T-helper 17 cell (primary cell): ENCODE measurements at regions not wholly inside any gene's neighbourhood (a gene's known extent, or its start where the extent isn't known, plus 50 kb on each side); places are given as distances from the start of the nearest gene placed in this dataset.

Experiments
- ATAC-seq: fragments of 150-1000 bp; cut with Tn5 transposase; 2 replicates; pipeline ENCODE4 v1.10.0; 2021; ENCODE audit warnings: mild to moderate bottlenecking, moderate library complexity
- DNase-seq, 3 donors: peaks; one replicate each; pipeline versions ENCODE4 v3.0.0 to v3.0.0-alpha.2; 2020 to 2021
- H3K9me3 ChIP-seq: one replicate; pipeline ENCODE4 v1.7.0; 2013; ENCODE audit warnings: low read length, mild to moderate bottlenecking; ENCODE audit not compliant: control insufficient read depth, poor library complexity, severe bottlenecking
- H3K27ac Mint-ChIP-seq: one replicate; pipeline ENCODE4 v1.8.0; 2022; ENCODE audit warnings: mild to moderate bottlenecking, moderate library complexity, mixed read lengths
- H3K27me3 Mint-ChIP-seq: one replicate; pipeline ENCODE4 v1.8.0; 2022; ENCODE audit warnings: mixed read lengths
- H3K36me3 Mint-ChIP-seq: one replicate; pipeline ENCODE4 v1.8.0; 2022; ENCODE audit warnings: low read depth, mixed read lengths
- H3K4me1 Mint-ChIP-seq: one replicate; pipeline ENCODE4 v1.8.0; 2022; ENCODE audit warnings: mild to moderate bottlenecking, mixed read lengths
- H3K4me3 Mint-ChIP-seq: one replicate; pipeline ENCODE4 v1.8.0; 2022; ENCODE audit warnings: mild to moderate bottlenecking, moderate library complexity, mixed read lengths

- ATAC-seq (no peak), DNase-seq (no peak)
- peaks cover 3% of the 10 kb centered on the region for H3K36me3 Mint-ChIP-seq
- no peak overlapping the region for H3K27ac Mint-ChIP-seq
- H3K4me3 Mint-ChIP-seq = no peak overlapping the region
- H3K9me3 ChIP-seq = no peaks in the 10 kb centered on the region
- H3K27me3 Mint-ChIP-seq = peaks cover 50% of the 10 kb centered on the region
- peaks cover 5% of the 10 kb centered on the region for H3K4me1 Mint-ChIP-seq
Observed at GRCh38 chr17:36857698-36858097, 79.6 kb upstream of the LHX1 start.

DNA sequence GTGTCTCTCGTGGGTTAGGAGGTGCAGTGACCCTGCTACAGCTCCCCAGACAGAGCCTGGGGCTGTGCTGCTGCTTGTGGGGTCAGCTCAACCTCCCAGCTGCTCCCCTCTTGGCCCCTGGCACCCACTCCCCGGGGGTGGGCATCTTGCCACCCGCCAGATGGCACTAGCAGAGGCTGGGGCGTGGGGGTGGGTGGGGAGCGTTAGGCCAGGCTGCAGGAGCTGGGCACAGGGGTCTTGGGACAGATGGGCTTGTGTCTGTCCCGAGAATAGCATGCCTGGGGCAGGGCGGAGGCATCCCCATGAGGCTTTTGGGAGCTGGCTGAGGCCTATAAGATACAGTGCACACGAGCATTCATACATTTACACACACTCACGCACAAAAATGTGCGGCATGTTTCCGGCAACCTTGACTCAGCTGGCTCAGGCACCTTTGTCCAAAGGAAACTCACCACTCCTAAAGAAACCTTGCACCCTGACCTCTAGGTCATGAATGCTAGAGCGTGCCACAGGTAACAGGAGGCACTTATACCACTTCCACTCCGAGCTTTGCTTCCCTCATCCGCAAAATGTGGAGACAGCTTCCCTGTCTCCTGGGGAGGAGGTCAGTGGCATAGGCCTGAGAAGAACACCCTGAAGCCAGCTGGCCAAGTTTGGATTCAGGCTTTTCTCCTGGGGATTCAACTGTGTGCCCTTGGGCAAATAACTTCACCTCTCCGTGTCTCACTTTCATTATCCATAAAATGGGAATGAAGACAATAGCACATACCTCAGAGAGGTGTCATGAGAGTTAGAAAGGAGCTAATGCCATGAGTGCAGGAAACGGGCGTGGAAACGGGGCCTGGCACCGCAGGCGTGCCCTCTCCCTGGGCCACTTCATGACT lies 78.9 kb upstream of the LHX1 start:
- H3K4me1 Mint-ChIP-seq = peaks cover 5% of the 10 kb centered on the region
- peaks cover 49% of the 10 kb centered on the region for H3K27me3 Mint-ChIP-seq
- no peak overlapping the region for H3K27ac Mint-ChIP-seq
- H3K9me3 ChIP-seq = no peaks in the 10 kb centered on the region
- peaks cover 3% of the 10 kb centered on the region for H3K36me3 Mint-ChIP-seq
- H3K4me3 Mint-ChIP-seq = no peak overlapping the region
- DNase-seq (no peak), ATAC-seq (no peak)

DNA sequence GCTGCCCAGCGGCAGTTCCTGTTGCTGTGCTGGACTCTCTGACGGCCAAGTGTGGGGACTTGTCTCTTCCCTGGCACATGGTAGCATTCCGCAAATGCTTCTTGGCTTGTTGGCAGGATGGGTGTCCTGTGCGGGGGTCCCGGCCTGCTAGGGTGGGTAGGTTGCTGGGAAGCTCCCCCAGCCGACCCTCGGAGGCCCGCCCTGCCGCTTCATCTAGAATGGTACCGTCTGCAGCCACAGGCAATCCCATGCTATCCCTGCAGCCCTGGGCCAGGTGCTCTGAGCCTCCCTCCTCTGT lies 78.3 kb upstream of the LHX1 start:
- no peak overlapping the region for H3K27ac Mint-ChIP-seq

GRCh38 chr17:36859706-36860105 lies 77.6 kb upstream of the LHX1 start:
- Mint-ChIP-seq H3K27ac (no peak overlapping the region), H3K36me3 (peaks cover 3% of the 10 kb centered on the region), H3K4me3 (no peak overlapping the region), H3K27me3 (peaks cover 45% of the 10 kb centered on the region), H3K4me1 (peaks cover 5% of the 10 kb centered on the region)
- DNase-seq = no peak
- no peaks in the 10 kb centered on the region for H3K9me3 ChIP-seq
- ATAC-seq = no peak

More for the DNA sequence above, 78.3 kb upstream of the LHX1 start:
- no peak overlapping the region for H3K4me3 Mint-ChIP-seq
- no peaks in the 10 kb centered on the region for H3K9me3 ChIP-seq
- H3K27me3 Mint-ChIP-seq = peaks cover 45% of the 10 kb centered on the region
- peaks cover 5% of the 10 kb centered on the region for H3K4me1 Mint-ChIP-seq
- ATAC-seq (no peak), DNase-seq (no peak)
- H3K36me3 Mint-ChIP-seq = peaks cover 3% of the 10 kb centered on the region

- H3K4me3 Mint-ChIP-seq = no peak overlapping the region
- peaks cover 3% of the 10 kb centered on the region for H3K36me3 Mint-ChIP-seq
- H3K27me3 Mint-ChIP-seq = peaks cover 40% of the 10 kb centered on the region
- no peaks in the 10 kb centered on the region for H3K9me3 ChIP-seq
- DNase-seq (no peak), ATAC-seq (no peak)
- H3K27ac Mint-ChIP-seq = no peak overlapping the region
- peaks cover 5% of the 10 kb centered on the region for H3K4me1 Mint-ChIP-seq
Observed at GRCh38 chr17:36861531-36861930, 75.7 kb upstream of the LHX1 start.

DNA sequence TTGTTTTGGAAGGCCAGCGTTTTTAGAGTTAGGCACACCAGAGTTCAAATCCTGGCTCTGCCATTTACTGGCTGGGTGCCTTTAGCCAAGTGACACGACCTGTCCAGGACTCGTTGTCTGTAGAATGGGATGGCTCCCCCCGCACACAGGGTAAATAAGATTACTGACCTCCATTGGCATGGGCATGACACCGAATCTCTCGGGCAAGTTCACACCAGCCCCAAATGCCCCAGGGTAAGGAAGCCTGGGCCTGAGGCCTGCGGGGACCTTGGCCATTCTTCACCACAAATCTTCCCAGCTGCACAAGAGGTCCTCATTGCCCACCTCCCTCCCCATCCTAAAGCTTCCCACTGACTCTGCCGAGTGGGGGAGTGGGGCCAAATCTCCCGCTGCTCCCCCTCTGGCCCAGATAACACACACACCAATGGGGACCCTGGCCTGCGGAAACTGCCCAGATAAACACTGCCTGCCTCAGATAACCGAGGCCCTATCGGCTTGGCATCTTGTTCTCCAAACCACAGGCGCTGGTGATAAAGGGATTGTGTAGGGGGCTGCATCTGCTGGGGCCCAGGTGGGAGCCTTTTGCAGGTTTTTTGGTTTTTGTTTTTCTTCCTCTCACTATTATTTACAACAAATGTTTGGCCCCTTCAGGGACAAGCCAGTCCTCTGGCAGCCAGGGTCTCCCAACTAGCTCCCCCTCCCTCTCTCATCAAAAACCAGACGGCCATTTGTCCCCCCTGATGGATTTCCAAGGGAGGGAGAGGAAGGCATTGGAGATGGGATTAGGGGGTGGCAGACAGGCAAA lies 75.0 kb upstream of the LHX1 start:
- peaks cover under 1% of the 10 kb centered on the region for H3K36me3 Mint-ChIP-seq
- ATAC-seq (no peak), DNase-seq (no peak)
- H3K9me3 ChIP-seq = no peaks in the 10 kb centered on the region
- no peak overlapping the region for H3K27ac Mint-ChIP-seq
- peaks cover 3% of the 10 kb centered on the region for H3K4me1 Mint-ChIP-seq
- H3K27me3 Mint-ChIP-seq = peaks cover 34% of the 10 kb centered on the region
- H3K4me3 Mint-ChIP-seq = no peak overlapping the region

GRCh38 chr17:36863131-36863530 lies 74.1 kb upstream of the LHX1 start:
- H3K9me3 ChIP-seq = no peaks in the 10 kb centered on the region
- Mint-ChIP-seq H3K27me3 (peaks cover 36% of the 10 kb centered on the region), H3K4me1 (peaks cover 3% of the 10 kb centered on the region), H3K4me3 (no peak overlapping the region), H3K36me3 (no peaks in the 10 kb centered on the region), H3K27ac (no peak overlapping the region)
- no peak for DNase-seq
- no peak for ATAC-seq

- H3K27ac Mint-ChIP-seq = no peak overlapping the region
- H3K4me1 Mint-ChIP-seq = peaks cover 3% of the 10 kb centered on the region
- peaks cover 30% of the 10 kb centered on the region for H3K27me3 Mint-ChIP-seq
- no peak overlapping the region for H3K4me3 Mint-ChIP-seq
- no peaks in the 10 kb centered on the region for H3K36me3 Mint-ChIP-seq
- DNase-seq (no peak), ATAC-seq (no peak)
- no peaks in the 10 kb centered on the region for H3K9me3 ChIP-seq
Observed at GRCh38 chr17:36863676-36864612, 73.3 kb upstream of the LHX1 start.

DNA sequence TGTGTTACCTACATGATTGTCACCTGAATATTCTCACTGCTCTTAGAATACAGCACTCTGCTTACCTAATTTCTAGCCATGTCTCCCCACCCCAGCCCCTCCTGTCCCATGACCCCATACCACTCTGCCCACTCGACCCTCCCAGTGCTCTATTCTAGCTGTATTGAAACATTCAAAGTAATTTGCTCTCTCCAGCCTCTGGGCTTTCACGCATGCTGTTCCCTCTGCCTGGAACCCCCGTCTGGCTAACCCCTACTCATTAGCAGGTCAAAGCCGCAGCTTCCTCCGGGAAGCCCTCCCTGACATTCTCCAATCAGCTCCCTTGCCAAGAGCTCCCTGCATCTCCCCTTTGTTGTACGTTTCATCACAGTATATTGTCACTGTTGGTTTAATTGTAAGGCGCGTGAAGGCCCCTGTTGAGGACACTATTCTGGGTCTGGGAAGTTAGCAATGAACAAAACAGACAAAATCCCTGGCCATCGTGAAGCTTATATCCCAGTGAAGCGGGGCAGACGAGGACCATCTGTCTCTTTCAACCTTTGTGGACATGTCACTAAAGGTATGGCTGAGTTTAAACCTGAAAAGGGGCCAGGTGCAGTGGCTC lies 72.3 kb upstream of the LHX1 start:
- no peak overlapping the region for H3K27ac Mint-ChIP-seq
- no peak overlapping the region for H3K4me3 Mint-ChIP-seq
- H3K27me3 Mint-ChIP-seq = peaks cover 25% of the 10 kb centered on the region
- H3K36me3 Mint-ChIP-seq = no peaks in the 10 kb centered on the region
- ATAC-seq = no peak
- no peak for DNase-seq
- no peaks in the 10 kb centered on the region for H3K9me3 ChIP-seq
- H3K4me1 Mint-ChIP-seq = peaks cover 3% of the 10 kb centered on the region

- H3K27ac Mint-ChIP-seq = no peak overlapping the region
Observed at GRCh38 chr17:36867716-36868341, 69.4 kb upstream of the LHX1 start.

GRCh38 chr17:36868777-36869176 lies 68.5 kb upstream of the LHX1 start:
- H3K4me1 Mint-ChIP-seq = peaks cover 3% of the 10 kb centered on the region
- no peak overlapping the region for H3K27ac Mint-ChIP-seq
- no peaks in the 10 kb centered on the region for H3K9me3 ChIP-seq
- no peak overlapping the region for H3K4me3 Mint-ChIP-seq
- peaks cover 2% of the 10 kb centered on the region for H3K36me3 Mint-ChIP-seq
- DNase-seq = no peak
- ATAC-seq = no peak
- H3K27me3 Mint-ChIP-seq = peaks cover 15% of the 10 kb centered on the region

More at GRCh38 chr17:36867716-36868341, 69.4 kb upstream of the LHX1 start:
- H3K27me3 Mint-ChIP-seq = peaks cover 16% of the 10 kb centered on the region
- H3K9me3 ChIP-seq = no peaks in the 10 kb centered on the region
- no peak for ATAC-seq
- no peaks in the 10 kb centered on the region for H3K36me3 Mint-ChIP-seq
- no peak overlapping the region for H3K4me3 Mint-ChIP-seq
- no peak for DNase-seq
- peaks cover 3% of the 10 kb centered on the region for H3K4me1 Mint-ChIP-seq

DNA sequence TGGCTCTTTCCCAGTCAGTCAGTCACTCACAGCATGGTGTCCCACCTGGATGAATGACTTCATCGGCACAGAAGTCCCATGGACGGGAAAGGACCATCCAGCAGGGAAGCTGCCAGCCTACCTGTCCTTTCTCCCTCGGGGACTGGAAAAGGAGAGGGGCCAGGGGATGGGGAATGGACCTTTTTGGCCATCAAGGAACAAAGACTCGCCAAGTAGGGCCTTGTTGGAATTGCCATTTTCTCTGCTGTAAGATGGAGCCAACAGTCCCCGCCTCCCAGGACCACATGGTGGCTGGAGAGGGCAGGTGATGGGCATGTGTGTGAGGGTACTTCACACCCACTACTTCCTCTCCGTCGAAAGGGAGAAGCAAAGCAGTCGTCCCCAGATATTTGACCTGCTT lies 67.8 kb upstream of the LHX1 start:
- DNase-seq = no peak
- peaks cover 3% of the 10 kb centered on the region for H3K4me1 Mint-ChIP-seq
- H3K36me3 Mint-ChIP-seq = peaks cover 2% of the 10 kb centered on the region
- no peak overlapping the region for H3K4me3 Mint-ChIP-seq
- H3K9me3 ChIP-seq = no peaks in the 10 kb centered on the region
- no peak for ATAC-seq
- no peak overlapping the region for H3K27ac Mint-ChIP-seq
- H3K27me3 Mint-ChIP-seq = peaks cover 15% of the 10 kb centered on the region
